Dermis microvascular lymphatic vessel endothelial cell (primary cell): ENCODE measurements at regions not wholly inside any gene's neighbourhood (a gene's known extent, or its start where the extent isn't known, plus 50 kb on each side); places are given as distances from the start of the nearest gene placed in this dataset.
A peak's percentile ranks its signal among the peaks of the same experiment; 100 is the strongest.
"Not testable (repeated sequence)": the region's sequence is repeated elsewhere in the genome, so short reads cannot be mapped to it uniquely, and the experiment has no call there.

ENCODE experiments used
- DNase-seq, 2 donors: peaks; one replicate each; pipeline versions ENCODE4 v3.0.0 to v3.0.0-alpha.2; 2010; ENCODE audit warnings: low read depth in 2 of 2

DNA sequence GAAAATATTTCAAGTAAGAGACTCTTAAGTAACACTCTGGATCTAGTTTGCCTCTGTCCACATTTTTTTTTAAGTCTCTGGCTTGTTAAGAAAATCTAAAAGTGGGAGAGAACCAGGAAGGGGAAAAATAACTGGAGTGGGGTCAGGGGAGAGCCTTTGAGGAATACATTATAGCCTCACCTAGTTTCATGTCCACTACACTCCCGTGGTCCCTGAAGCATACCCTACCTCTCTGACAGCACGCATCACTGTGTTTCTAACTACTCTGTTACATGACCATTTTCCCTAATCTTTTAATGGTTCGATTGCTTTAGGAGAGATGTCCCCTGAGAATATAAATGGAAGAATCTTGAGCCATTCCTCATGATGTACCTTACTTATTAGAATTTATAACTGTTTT, 318.3 kb downstream of the TMEM167A start:
- no peak for DNase-seq

- DNase-seq: no peak
Measured at GRCh38 chr5:82754759-82755158, 322.4 kb downstream of the TMEM167A start.

DNA sequence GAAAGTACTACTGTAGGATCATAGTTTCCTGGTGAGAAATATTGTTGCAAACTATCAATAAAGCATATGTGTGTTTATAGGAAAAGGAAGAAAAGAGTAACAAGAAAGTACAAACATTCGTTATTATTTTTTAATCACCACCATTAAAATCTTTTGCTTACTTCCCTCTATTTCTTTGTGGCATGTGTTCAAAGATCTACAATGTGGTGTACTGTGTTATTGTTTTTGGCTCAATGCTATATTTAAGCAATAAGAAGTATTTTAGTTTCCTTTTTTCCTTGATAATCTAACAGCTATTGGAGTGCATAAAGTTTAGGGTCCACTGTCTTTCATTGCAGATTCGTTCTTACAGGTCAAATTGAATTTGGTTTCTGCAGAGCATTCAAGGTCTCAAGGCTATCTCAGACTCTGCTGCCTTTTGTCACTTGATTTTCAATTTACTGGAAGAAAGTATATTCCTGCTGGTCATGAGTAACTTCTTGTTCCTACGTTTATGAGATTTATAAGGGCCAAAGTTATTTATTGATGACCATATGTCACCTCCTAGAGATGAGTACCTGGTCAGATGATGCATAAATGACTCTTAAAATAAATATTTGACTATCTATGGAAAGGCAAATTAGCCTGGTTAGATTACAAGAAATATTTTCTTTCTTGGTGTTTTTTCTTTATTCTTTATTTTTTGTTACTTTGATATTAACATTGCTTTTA, 323.0 kb downstream of the TMEM167A start:
- no peak for DNase-seq

DNA sequence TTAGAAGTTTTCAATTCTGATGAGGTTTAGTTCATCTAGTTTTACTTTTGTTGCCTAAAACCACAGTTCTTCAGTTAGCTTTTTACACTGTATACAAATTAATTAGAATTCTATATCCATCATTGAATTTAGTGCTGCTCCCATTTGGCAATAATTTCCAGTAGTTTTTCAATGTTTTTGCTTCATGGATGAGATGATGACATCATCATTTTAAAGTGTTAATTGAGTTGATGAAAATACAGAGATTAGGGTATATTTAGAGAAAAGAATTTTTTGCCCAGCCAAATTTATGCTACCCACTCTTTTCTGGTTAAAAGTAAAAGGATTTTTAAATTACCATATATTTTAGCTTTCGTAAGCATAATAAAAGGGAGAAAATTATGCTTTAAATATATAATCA, 323.8 kb downstream of the TMEM167A start:
- no peak for DNase-seq

- peak; percentile 30 to 75 for DNase-seq
Measured at GRCh38 chr5:82749461-82749820, 327.8 kb downstream of the TMEM167A start.

- DNase-seq: peak in 1 of 2 donors; percentile 71
Measured at GRCh38 chr5:82748688-82749460, 328.3 kb downstream of the TMEM167A start.

DNA sequence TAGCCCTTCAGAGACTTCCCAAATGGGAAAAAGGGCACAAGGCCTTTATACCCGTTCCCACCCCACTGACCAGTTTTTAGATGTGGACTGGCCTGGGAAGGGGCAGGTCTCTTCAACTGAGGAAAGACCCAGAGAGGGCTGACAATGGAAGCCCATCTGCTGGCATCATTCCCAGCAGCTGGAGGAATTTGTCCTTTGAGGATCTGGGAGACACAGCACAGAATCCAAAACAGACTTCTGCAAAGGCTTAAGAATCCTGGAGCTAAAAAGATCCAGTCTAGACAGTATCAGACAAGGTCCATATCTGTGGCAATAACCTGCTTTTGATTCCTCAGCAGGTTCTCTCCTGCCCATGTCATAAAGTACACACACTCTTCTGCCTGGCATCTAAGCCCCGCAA, 329.2 kb downstream of the TMEM167A start:
- DNase-seq: no peak

GRCh38 chr5:82745016-82745415, 332.2 kb downstream of the TMEM167A start:
- no peak for DNase-seq

GRCh38 chr5:82738681-82739269, 338.4 kb downstream of the TMEM167A start:
- DNase-seq: no peak

- DNase-seq: peak in 1 of 2 donors; percentile 45
Measured at GRCh38 chr5:82735160-82735789, 341.9 kb downstream of the TMEM167A start.

- DNase-seq: no peak
Measured at GRCh38 chr5:82734347-82734746, 342.8 kb downstream of the TMEM167A start.

DNA sequence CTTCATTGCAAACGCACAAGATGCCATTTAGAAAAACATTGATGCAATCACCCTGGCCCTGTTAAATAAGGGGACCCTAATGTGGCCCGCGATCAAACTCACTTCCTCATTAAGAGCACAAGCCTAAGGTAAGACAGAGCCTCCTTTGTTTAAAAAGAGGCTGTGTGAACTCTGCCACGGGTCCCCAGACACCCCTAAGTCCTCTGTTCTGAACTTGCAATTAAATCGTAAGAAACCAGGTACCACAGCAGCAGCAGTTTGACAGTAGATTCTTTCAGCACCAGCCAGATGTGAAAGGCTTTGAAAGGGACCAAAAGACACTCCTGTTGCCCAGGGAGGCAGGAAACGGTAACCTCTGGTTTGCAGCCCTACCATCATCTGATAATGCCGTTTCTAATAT, 346.3 kb downstream of the TMEM167A start:
- DNase-seq: no peak

- DNase-seq: peak in 1 of 2 donors; percentile 40
Measured at GRCh38 chr5:82728926-82729702, 348.1 kb downstream of the TMEM167A start.

GRCh38 chr5:82723168-82723567, 354.0 kb downstream of the TMEM167A start:
- no peak for DNase-seq

DNA sequence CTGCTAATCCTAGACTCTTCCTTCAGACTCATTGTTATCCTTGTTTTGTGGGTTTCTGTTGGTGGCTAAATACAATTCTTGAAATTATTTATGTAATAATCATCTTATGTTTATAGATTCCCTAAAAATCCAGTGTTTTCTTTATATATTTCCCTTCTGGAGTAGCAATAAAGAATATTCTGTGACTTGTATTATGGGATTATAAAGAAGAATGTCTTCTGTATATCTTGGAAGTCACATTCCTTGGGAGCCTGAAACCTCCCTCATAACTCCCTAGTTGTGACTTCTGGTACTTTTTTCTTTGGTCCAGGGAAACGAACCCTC, 356.1 kb downstream of the TMEM167A start:
- DNase-seq: no peak

DNA sequence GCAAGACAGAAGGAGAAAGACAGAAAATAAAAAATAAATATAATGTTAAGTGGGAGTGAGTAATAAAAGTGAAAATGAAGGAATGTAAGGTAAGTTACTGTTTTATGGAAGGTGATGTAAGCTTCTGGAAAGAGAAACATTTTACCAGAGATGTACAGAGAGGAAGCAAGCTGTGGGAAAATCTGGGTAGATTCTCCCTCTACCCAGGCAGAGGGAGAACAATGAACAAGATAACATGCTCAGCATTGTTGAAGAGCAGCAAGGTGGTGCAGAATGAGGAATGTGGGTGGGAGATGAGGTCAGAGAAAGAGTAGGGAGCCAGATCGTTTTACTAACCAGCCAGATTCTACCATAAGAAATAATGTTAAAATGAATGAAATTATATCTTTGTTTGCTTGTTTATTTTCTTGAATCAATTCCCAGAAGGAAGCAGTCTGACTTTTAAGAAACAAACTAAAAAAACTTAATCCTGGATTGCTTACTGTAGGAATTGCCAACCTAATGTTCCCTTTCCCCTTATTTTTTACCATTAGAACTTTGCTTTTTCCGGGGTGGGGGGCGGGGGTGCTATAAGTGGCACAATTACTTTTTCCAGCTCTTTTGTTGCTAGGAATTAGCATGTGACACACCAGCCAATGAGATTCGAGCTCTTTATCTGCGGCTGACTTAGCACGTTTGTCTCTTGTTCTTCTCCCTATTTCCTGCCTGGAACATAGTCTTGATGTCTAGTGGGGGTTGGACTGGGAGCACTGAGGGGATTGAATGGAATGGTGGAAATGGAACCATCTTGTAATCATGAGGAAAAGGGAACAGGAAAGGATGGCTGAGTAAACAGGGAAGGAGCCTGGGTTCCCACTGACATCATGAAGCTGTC, 356.7 kb downstream of the TMEM167A start:
- DNase-seq: no peak

GRCh38 chr5:82719368-82719767, 357.8 kb downstream of the TMEM167A start:
- no peak for DNase-seq

DNA sequence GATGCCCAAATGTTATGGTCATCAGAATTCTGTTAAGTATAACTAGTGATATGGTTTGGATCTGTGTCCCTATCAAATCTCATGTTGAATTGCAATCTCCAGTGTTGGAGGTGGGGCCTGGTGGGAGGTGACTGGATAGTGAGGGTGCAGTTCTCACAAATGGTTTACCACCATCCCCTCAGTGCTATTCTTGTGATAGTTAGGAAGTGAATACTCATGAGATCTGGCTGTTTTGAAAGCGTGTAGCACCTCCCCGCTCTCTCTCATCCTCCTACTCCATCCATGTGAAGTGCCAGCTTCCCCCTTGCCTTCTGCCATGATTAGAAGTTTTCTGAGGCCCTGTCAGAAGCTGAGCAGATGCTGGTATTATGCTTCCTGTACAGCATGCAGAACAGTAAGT, 359.5 kb downstream of the TMEM167A start:
- DNase-seq: no peak

- not testable (repeated sequence) for DNase-seq
Measured at GRCh38 chr5:82714732-82715131, 362.5 kb downstream of the TMEM167A start.

DNA sequence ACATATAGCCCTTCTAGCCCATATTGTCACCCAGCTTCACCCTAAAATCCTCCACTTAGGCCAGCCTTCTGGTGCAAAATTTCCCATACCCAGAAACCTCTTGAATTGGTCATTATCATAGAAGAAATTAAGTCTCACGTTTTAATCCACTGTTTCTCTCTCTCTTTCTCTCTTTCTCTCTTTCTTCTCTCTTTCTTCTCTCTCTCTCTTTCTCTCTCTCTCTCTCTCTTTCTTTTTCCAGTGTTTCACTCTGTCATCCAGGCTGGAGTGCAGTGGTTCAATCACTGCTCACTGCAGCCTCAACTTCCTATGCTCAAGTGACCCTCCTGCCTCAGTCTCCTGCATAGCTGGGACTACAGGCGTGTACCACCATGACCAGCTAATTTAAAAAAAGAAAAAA, 363.4 kb downstream of the TMEM167A start:
- DNase-seq: no peak

GRCh38 chr5:82707741-82708140, 369.5 kb downstream of the TMEM167A start:
- DNase-seq: no peak
